HepG2 (cell line): ENCODE measurements at regions not wholly inside any gene's neighbourhood (a gene's known extent, or its start where the extent isn't known, plus 50 kb on each side); places are given as distances from the start of the nearest gene placed in this dataset.

ENCODE experiments used
- ATAC-seq: fragments of 200-7000 bp; cut with Tn5 transposase; 3 replicates; pipeline ENCODE4 v1.9.1; 2020; ENCODE audit warnings: mild to moderate bottlenecking, moderate library complexity
- BruUV-seq: library from RNA; stranded (reverse); fragments of 400-500 nt; replicated peaks from 2 replicates; lab custom pipeline; 2021; lab: Mats Ljungman, UMichigan
- CTCF ChIA-PET: fragments of 300-600 bp; formaldehyde crosslinking; extraction: SDS; loops from one replicate; lab custom pipeline; 2021; ENCODE audit warnings: low total read pairs, inconsistent platforms, low intra/inter-chr PET ratio; lab: Yijun Ruan, JAX
- POLR2A ChIA-PET: fragments of 350-600 bp; sonication (Branson Sonifier 250); formaldehyde crosslinking; loops from one replicate; lab custom pipeline; 2020; ENCODE audit warnings: antibody characterized with exemption, inconsistent platforms; lab: Yijun Ruan, JAX
- DNase-seq: peaks from one replicate; pipeline ENCODE4 v3.0.0-alpha.2; 2015; ENCODE audit warnings: low spot score
- FAIRE-seq: peaks from 3 replicates; lab custom pipeline; 2011; peaks lifted over from hg19 to GRCh38; lab: Jason Lieb, UNC
- H2AFZ ChIP-seq: one replicate; pipeline ENCODE4 v1.6.1; 2011; ENCODE audit warnings: low read length, inconsistent platforms
- H3K27ac ChIP-seq: fragments of 300-600 bp; 3 replicates; pipeline ENCODE4 v1.8.0; 2011; ENCODE audit warnings: mixed run types, mild to moderate bottlenecking, mixed read lengths, low read length, inconsistent platforms; ENCODE audit not compliant: insufficient read depth; ENCODE audit errors: extremely low read length
- H3K27me3 ChIP-seq, 2 experiments: fragments of 200-600 bp in 1 of 2; 2 replicates in 1 of 2; 3 replicates in 1 of 2; pipeline versions ENCODE4 v1.6.0 to v1.8.0; 2011; ENCODE audit warnings: low read length in 2 of 2, mild to moderate bottlenecking in 2 of 2, moderate library complexity in 2 of 2, inconsistent platforms in 1 of 2; ENCODE audit not compliant: insufficient read depth in 2 of 2, control insufficient read depth in 1 of 2
- H3K36me3 ChIP-seq, 2 experiments: fragments of 200-600 bp in 1 of 2; replicated peaks in 1 of 2; 2 replicates in 1 of 2; 3 replicates in 1 of 2; pipeline versions ENCODE4 v1.5.1 to v1.8.0; 2011; ENCODE audit warnings: low read length in 2 of 2, inconsistent platforms in 1 of 2; ENCODE audit not compliant: insufficient read depth in 2 of 2, control insufficient read depth in 1 of 2
- H3K4me1 ChIP-seq: 2 replicates; pipeline ENCODE4 v1.5.1; 2012; ENCODE audit warnings: low read length, inconsistent platforms; ENCODE audit not compliant: insufficient read depth
- H3K4me2 ChIP-seq: 2 replicates; pipeline ENCODE4 v1.6.0; 2011; ENCODE audit warnings: low read depth, low read length, inconsistent platforms
- H3K4me3 ChIP-seq, 3 experiments: fragments of 200-600 bp in 1 of 3; sonication (generic), shearing (Covaris generic) in 1 of 3; replicated peaks in 1 of 3; 2 replicates each; pipeline ENCODE4 v1.5.1; 2011 to 2016; ENCODE audit warnings: low read length in 3 of 3, inconsistent platforms in 2 of 3, low read depth in 2 of 3, mild to moderate bottlenecking in 2 of 3, control low read depth in 1 of 3, mixed read lengths in 1 of 3; ENCODE audit not compliant: insufficient read depth in 1 of 3
- H3K79me2 ChIP-seq: one replicate; pipeline ENCODE4 v1.6.1; 2011; ENCODE audit warnings: low read length, inconsistent platforms; ENCODE audit not compliant: insufficient read depth
- H3K9ac ChIP-seq: 2 replicates; pipeline ENCODE4 v1.6.0; 2011; ENCODE audit warnings: mild to moderate bottlenecking, low read depth, low read length, inconsistent platforms; ENCODE audit not compliant: insufficient read depth
- H3K9me3 ChIP-seq: 2 replicates; pipeline ENCODE4 v1.5.1; 2012; ENCODE audit warnings: mild to moderate bottlenecking, low read length
- H4K20me1 ChIP-seq: 2 replicates; pipeline ENCODE4 v1.6.0; 2011; ENCODE audit warnings: inconsistent platforms, mild to moderate bottlenecking, low read length, moderate library complexity; ENCODE audit not compliant: insufficient read depth
- AHR ChIP-seq: IDR thresholded peaks from 2 replicates; pipeline ENCODE4 v1.6.1; 2018; ENCODE audit warnings: missing genetic modification reagents, missing compliant biosample characterization
- ARNT2 ChIP-seq: sonication (generic); formaldehyde crosslinking; IDR thresholded peaks from 2 replicates; pipeline ENCODE4 v1.8.0; 2022; ENCODE audit warnings: mild to moderate bottlenecking, low read depth, missing genetic modification reagents, moderate library complexity
- CBX2 ChIP-seq, 2 experiments: fragments of 200-600 bp in 1 of 2; sonication (generic); formaldehyde crosslinking in 1 of 2; IDR thresholded peaks; 2 replicates each; pipeline versions ENCODE4 v1.7.0 to v1.8.1; 2018 to 2022; ENCODE audit warnings: low read depth in 2 of 2, low read length in 1 of 2, mild to moderate bottlenecking in 1 of 2, missing genetic modification reagents in 1 of 2
- HOXA5 ChIP-seq: sonication (generic); formaldehyde crosslinking; IDR thresholded peaks from 2 replicates; pipeline ENCODE4 v1.4.0; 2020; ENCODE audit warnings: missing genetic modification reagents
- MIER2 ChIP-seq: IDR thresholded peaks from 2 replicates; pipeline ENCODE4 v1.6.1; 2016; ENCODE audit warnings: missing biosample characterization, missing genetic modification reagents
- MTA3 ChIP-seq: sonication (generic); formaldehyde crosslinking; IDR thresholded peaks from 2 replicates; pipeline ENCODE4 v1.4.0; 2020; ENCODE audit warnings: missing genetic modification reagents
- MYNN ChIP-seq: sonication (generic); formaldehyde crosslinking; IDR thresholded peaks from 2 replicates; pipeline ENCODE4 v1.4.0; 2020; ENCODE audit warnings: mild to moderate bottlenecking, low read depth, missing genetic modification reagents
- PRMT3 ChIP-seq: sonication (generic); formaldehyde crosslinking; IDR thresholded peaks from 2 replicates; pipeline ENCODE4 v1.8.1; 2022; ENCODE audit warnings: low read depth, mild to moderate bottlenecking, moderate library complexity, missing genetic modification reagents, borderline replicate concordance
- RCOR2 ChIP-seq: IDR thresholded peaks from 2 replicates; pipeline ENCODE4 v1.6.1; 2016; ENCODE audit warnings: missing biosample characterization, missing genetic modification reagents
- SETDB1 ChIP-seq: sonication (generic); formaldehyde crosslinking; IDR thresholded peaks from 2 replicates; pipeline ENCODE4 v1.5.1; 2020; ENCODE audit warnings: missing genetic modification reagents, mild to moderate bottlenecking, borderline replicate concordance
- SNAPC2 ChIP-seq: sonication (generic); formaldehyde crosslinking; IDR thresholded peaks from 2 replicates; pipeline ENCODE4 v1.8.1; 2022; ENCODE audit warnings: mild to moderate bottlenecking, missing genetic modification reagents
- TOE1 ChIP-seq: sonication (generic); formaldehyde crosslinking; IDR thresholded peaks from 2 replicates; pipeline ENCODE4 v1.4.0; 2020; ENCODE audit warnings: mild to moderate bottlenecking, missing genetic modification reagents
- ZNF292 ChIP-seq: sonication (generic); formaldehyde crosslinking; IDR thresholded peaks from 2 replicates; pipeline ENCODE4 v1.8.1; 2022; ENCODE audit warnings: mild to moderate bottlenecking, low read depth, missing genetic modification reagents, borderline replicate concordance
- ZNF331 ChIP-seq: sonication (generic); formaldehyde crosslinking; IDR thresholded peaks from 2 replicates; pipeline ENCODE4 v1.4.0; 2020; ENCODE audit warnings: missing genetic modification reagents
- ZNF672 ChIP-seq: sonication (generic); formaldehyde crosslinking; IDR thresholded peaks from 2 replicates; pipeline ENCODE4 v1.8.1; 2022; ENCODE audit warnings: missing genetic modification reagents
- ZNF850 ChIP-seq: sonication (generic); formaldehyde crosslinking; conservative IDR thresholded peaks from 2 replicates; pipeline ENCODE4 v1.9.0; 2021; ENCODE audit warnings: mild to moderate bottlenecking, missing genetic modification reagents
- WGBS: methylation state at CpG from one replicate; pipeline ENCODE4 v1.1.6; 2017; ENCODE audit warnings: low lambda C conversion rate; 5-methylcytosine and 5-hydroxymethylcytosine counted together
- in situ Hi-C: cut with HindIII; loops from 2 replicates; pipeline ENCODE4 v1.10.0; 2017; ENCODE audit warnings: low pct_unique_long_range_greater_than_20kb; ENCODE audit not compliant: extremely low pct_ligation_motif_present
- intact Hi-C: fragments of 100-400 bp; cut with micrococcal nuclease; formaldehyde crosslinking; loops from one replicate; pipeline ENCODE4 v1.10.0; 2022; ENCODE audit not compliant: unreplicated experiment

DNA sequence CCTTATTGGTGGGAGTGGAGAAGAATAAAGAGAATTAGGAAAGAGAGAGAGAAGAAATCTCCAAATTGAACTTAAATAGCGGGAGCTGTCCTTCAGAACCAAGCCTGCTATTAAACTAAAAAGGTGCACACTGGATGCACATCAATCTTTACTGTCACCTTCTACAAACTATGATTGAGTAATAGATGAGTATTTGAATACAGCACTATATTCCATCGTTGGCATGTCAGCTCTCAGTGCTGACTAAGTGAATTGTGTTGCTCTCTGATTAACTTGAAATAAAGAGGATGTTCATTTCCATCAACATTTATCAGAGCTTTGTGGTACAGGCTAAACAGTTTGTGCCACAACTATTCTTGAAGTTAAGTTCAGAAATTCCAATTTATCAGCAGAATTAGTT is 143.7 kb upstream of the PABPC4L start (continued):
- TF ChIP-seq CBX2 (IDR thresholded peaks at IDR 0.05; ENCODE audit: low read depth, low read length) (no peak), CBX2 (CRISPR knock-in tag; IDR thresholded peaks at IDR 0.05; ENCODE audit: low read depth) (no peak)

DNA sequence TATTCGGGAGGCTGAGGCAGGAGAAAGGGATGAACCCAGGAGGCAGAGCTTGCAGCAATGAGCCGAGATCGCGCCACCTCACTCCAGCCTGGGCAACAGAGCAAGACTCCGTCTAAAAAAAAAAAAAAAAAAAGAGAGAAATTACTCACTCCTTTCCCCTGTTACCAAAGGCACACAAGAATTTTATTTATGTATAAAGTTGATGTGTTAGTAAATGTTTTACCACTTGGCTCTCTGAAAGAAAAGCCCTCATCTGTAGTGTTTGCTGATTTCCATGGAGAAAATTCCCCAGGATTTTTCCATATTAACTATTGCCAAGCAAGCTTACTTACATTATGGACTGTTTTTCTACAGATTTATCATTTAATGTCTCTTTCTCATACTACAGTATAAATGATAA is 142.1 kb upstream of the PABPC4L start:
- 23% methylated on average over 5 of the region's 5 CpGs for WGBS
- in situ Hi-C loops, result no loop called here
- Histone ChIP-seq H3K36me3 (no peaks in the 10 kb centered on the region), H3K27me3 (no peaks in the 10 kb centered on the region), H2AFZ (no peak overlapping the region), H4K20me1 (no peaks in the 10 kb centered on the region), H3K9me3 (no peaks in the 10 kb centered on the region), H3K4me1 (no peaks in the 10 kb centered on the region), H3K27ac (no peak overlapping the region), H3K79me2 (no peaks in the 10 kb centered on the region)
- ATAC-seq (no peak), DNase-seq (no peak), FAIRE-seq (no peak)
- CTCF ChIA-PET, result no interaction called here
- no TSS peak for BruUV-seq
- TF ChIP-seq ARNT2 (no peak), MIER2 (no peak), ZNF672 (CRISPR knock-in tag) (no peak), ZNF331 (CRISPR knock-in tag) (no peak), PRMT3 (no peak), ZNF292 (no peak)
- TF ChIP-seq, all 625 proteins: peak for 0
- Histone ChIP-seq H3K4me3 (no peak overlapping the region), H3K4me2 (no peak overlapping the region), H3K9ac (no peak overlapping the region)
- intact Hi-C loops, result no loop called here
- POLR2A ChIA-PET, result no interaction called here

DNA sequence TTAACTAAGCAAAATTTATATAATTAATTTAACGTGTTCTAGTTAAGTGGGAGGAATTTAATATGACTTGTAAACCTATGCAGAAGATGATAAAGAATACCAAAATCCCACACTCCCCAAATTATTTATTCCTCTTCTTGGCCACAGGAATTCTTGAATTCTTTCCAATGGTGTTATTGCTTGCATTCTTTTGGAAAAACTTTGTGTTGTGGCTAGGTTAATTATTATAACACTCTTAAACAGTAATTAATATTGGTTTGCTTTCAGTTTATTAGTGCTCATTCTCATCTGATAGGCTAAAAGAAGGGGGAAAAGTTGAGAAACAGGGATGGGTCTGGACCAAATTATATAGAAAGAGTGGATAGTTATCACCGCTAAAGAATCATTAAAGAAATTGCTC is 141.5 kb upstream of the PABPC4L start:
- H3K4me3 ChIP-seq, result no peak overlapping the region
- in situ Hi-C loops, result no loop called here
- 51% methylated on average over 2 of the region's 2 CpGs for WGBS
- no peak overlapping the region for H2AFZ ChIP-seq
- no peaks in the 10 kb centered on the region for H3K4me1 ChIP-seq
- H3K79me2 ChIP-seq, result no peaks in the 10 kb centered on the region
- FAIRE-seq, result no peak
- intact Hi-C loops, result no loop called here
- POLR2A ChIA-PET, result no interaction called here
- TF ChIP-seq MYNN (CRISPR knock-in tag), result no peak
- no peak for TF ChIP-seq RCOR2 (CRISPR knock-in tag)
- TF ChIP-seq SETDB1 (CRISPR knock-in tag), result no peak
- no peak for TF ChIP-seq ZNF850
- TF ChIP-seq AHR (CRISPR knock-in tag), result no peak
- no peak for TF ChIP-seq MTA3
- no peak for TF ChIP-seq HOXA5 (CRISPR knock-in tag)
- no peak for TF ChIP-seq SNAPC2 (CRISPR knock-in tag)
- TF ChIP-seq TOE1, result no peak
- TF ChIP-seq, all 625 proteins: peak for 0
- H3K27me3 ChIP-seq, result no peaks in the 10 kb centered on the region
- no peak for ATAC-seq
- CTCF ChIA-PET, result no interaction called here
- DNase-seq, result no peak
- H3K9ac ChIP-seq, result no peak overlapping the region
- H4K20me1 ChIP-seq, result no peaks in the 10 kb centered on the region
- H3K4me2 ChIP-seq, result no peak overlapping the region
- no peaks in the 10 kb centered on the region for H3K36me3 ChIP-seq
- BruUV-seq, result no TSS peak
- no peaks in the 10 kb centered on the region for H3K9me3 ChIP-seq
- H3K27ac ChIP-seq, result no peak overlapping the region
